ENCODE measurements at regions not wholly inside any gene's neighbourhood (a gene's known extent, or its start where the extent isn't known, plus 50 kb on each side); places are given as distances from the start of the nearest gene placed in this dataset.
A peak's percentile ranks its signal among the peaks of the same experiment; 100 is the strongest.

GRCh38 chr3:24764236-24764915 is 269.7 kb upstream of the THRB start:
- no peak for DNase-seq

- no peak for DNase-seq
Observed at GRCh38 chr3:24765399-24765798, 270.7 kb upstream of the THRB start.

- no peak for DNase-seq
Observed at GRCh38 chr3:24769918-24770317, 275.3 kb upstream of the THRB start.

- peak; percentile 78 for DNase-seq
Observed at GRCh38 chr3:24773798-24774197, 279.1 kb upstream of the THRB start.

- no peak for DNase-seq
Observed at GRCh38 chr3:24780991-24781390, 286.3 kb upstream of the THRB start.

- DNase-seq, result no peak
Observed at GRCh38 chr3:24781454-24781853, 286.8 kb upstream of the THRB start.

GRCh38 chr3:24793896-24794295 is 299.2 kb upstream of the THRB start:
- DNase-seq, result no peak

GRCh38 chr3:24802614-24803013 is 308.0 kb upstream of the THRB start:
- DNase-seq, result no peak

GRCh38 chr3:24804095-24804494 is 309.4 kb upstream of the THRB start:
- DNase-seq, result no peak

GRCh38 chr3:24810881-24811280 is 316.2 kb upstream of the THRB start:
- DNase-seq, result no peak

- no peak for DNase-seq
Observed at GRCh38 chr3:24812116-24812515, 317.5 kb upstream of the THRB start.

GRCh38 chr3:24818055-24818454 is 323.4 kb upstream of the THRB start:
- no peak for DNase-seq

GRCh38 chr3:24828011-24828410 is 333.4 kb upstream of the THRB start:
- peak; percentile 64 for DNase-seq

- DNase-seq, result peak; percentile 24
Observed at GRCh38 chr3:24828551-24828950, 333.9 kb upstream of the THRB start.

GRCh38 chr3:24829011-24829581 is 334.4 kb upstream of the THRB start:
- DNase-seq, result peak; percentile 25

GRCh38 chr3:24829629-24830229 is 335.1 kb upstream of the THRB start:
- DNase-seq, result peak; percentile 34

GRCh38 chr3:24830230-24831152 is 335.8 kb upstream of the THRB start:
- peak; percentile 21 for DNase-seq

- no peak for DNase-seq
Observed at GRCh38 chr3:24831221-24831620, 336.6 kb upstream of the THRB start.

GRCh38 chr3:24832891-24833290 is 338.2 kb upstream of the THRB start:
- DNase-seq, result no peak

GRCh38 chr3:24834442-24834841 is 339.8 kb upstream of the THRB start:
- no peak for DNase-seq

GRCh38 chr3:24835510-24835909 is 340.9 kb upstream of the THRB start:
- no peak for DNase-seq

- no peak for DNase-seq
Observed at GRCh38 chr3:24837601-24838000, 343.0 kb upstream of the THRB start.

Data from muscle of arm (tissue), 1 donor.